H9 (cell line): ENCODE measurements at regions not wholly inside any gene's neighbourhood (a gene's known extent, or its start where the extent isn't known, plus 50 kb on each side); places are given as distances from the start of the nearest gene placed in this dataset.

Experiments
- DNase-seq: peaks from one replicate; pipeline ENCODE4 v3.0.0-alpha.2; 2017
- H2AFZ ChIP-seq: one replicate; pipeline ENCODE4 v1.6.1; 2013; ENCODE audit warnings: mild to moderate bottlenecking, low read length, control low read depth, moderate library complexity
- H2AK5ac ChIP-seq: 2 replicates; pipeline ENCODE4 v1.6.1; 2013; ENCODE audit warnings: low read length, control low read depth, mixed read lengths; ENCODE audit not compliant: insufficient read length
- H2BK120ac ChIP-seq: one replicate; pipeline ENCODE4 v1.6.1; 2013; ENCODE audit warnings: low read depth, mild to moderate bottlenecking, low read length, control low read depth, inconsistent platforms; ENCODE audit not compliant: poor library complexity, severe bottlenecking
- H2BK12ac ChIP-seq: 2 replicates; pipeline ENCODE4 v1.6.1; 2013; ENCODE audit warnings: low read length, control low read depth, mixed read lengths, low read depth; ENCODE audit not compliant: insufficient read length
- H2BK15ac ChIP-seq: 2 replicates; pipeline ENCODE4 v1.6.1; 2013; ENCODE audit warnings: low read depth, low read length, control low read depth
- H2BK20ac ChIP-seq: one replicate; pipeline ENCODE4 v1.6.1; 2013; ENCODE audit warnings: low read depth, mild to moderate bottlenecking, low read length, control low read depth, inconsistent platforms; ENCODE audit not compliant: poor library complexity, severe bottlenecking
- H2BK5ac ChIP-seq: 2 replicates; pipeline ENCODE4 v1.6.1; 2013; ENCODE audit warnings: low read length, control low read depth, mixed read lengths; ENCODE audit not compliant: insufficient read length
- H3K14ac ChIP-seq: 2 replicates; pipeline ENCODE4 v1.6.1; 2013; ENCODE audit warnings: low read length, control low read depth; ENCODE audit not compliant: insufficient read depth
- H3K18ac ChIP-seq: 2 replicates; pipeline ENCODE4 v1.6.1; 2013; ENCODE audit warnings: low read depth, mild to moderate bottlenecking, mixed read lengths, low read length, control low read depth; ENCODE audit not compliant: insufficient read length
- H3K23ac ChIP-seq: 2 replicates; pipeline ENCODE4 v1.6.1; 2013; ENCODE audit warnings: low read length, control low read depth, mixed read lengths, low read depth; ENCODE audit not compliant: insufficient read length
- H3K23me2 ChIP-seq: 2 replicates; pipeline ENCODE4 v1.6.1; 2013; ENCODE audit warnings: low read depth, mild to moderate bottlenecking, mixed read lengths, low read length, control low read depth; ENCODE audit not compliant: insufficient read length, poor library complexity, severe bottlenecking
- H3K27ac ChIP-seq: 2 replicates; pipeline ENCODE4 v1.5.1; 2013; ENCODE audit warnings: low read length, control low read depth, mixed read lengths, low read depth; ENCODE audit not compliant: insufficient read length
- H3K27me3 ChIP-seq: 2 replicates; pipeline ENCODE4 v1.6.1; 2013; ENCODE audit warnings: low read length, control low read depth, inconsistent platforms; ENCODE audit not compliant: insufficient read depth
- H3K4ac ChIP-seq: 2 replicates; pipeline ENCODE4 v1.6.1; 2013; ENCODE audit warnings: low read depth, mild to moderate bottlenecking, control low read depth, inconsistent platforms, low read length, moderate library complexity
- H3K4me1 ChIP-seq: 2 replicates; pipeline ENCODE4 v1.6.1; 2013; ENCODE audit warnings: low read length, control low read depth, inconsistent platforms; ENCODE audit not compliant: insufficient read depth
- H3K4me2 ChIP-seq: 2 replicates; pipeline ENCODE4 v1.6.1; 2013; ENCODE audit warnings: low read length, control low read depth, mixed read lengths; ENCODE audit not compliant: insufficient read length, insufficient read depth
- H3K56ac ChIP-seq: 2 replicates; pipeline ENCODE4 v1.6.1; 2013; ENCODE audit warnings: low read depth, mild to moderate bottlenecking, mixed read lengths, low read length, control low read depth; ENCODE audit not compliant: insufficient read length
- H3K79me1 ChIP-seq: 2 replicates; pipeline ENCODE4 v1.6.1; 2013; ENCODE audit warnings: low read depth, mild to moderate bottlenecking, moderate library complexity, low read length, control low read depth, inconsistent platforms; ENCODE audit not compliant: insufficient read depth, poor library complexity, severe bottlenecking
- H3K79me2 ChIP-seq: 2 replicates; pipeline ENCODE4 v1.6.1; 2013; ENCODE audit warnings: low read length, control low read depth, inconsistent platforms; ENCODE audit not compliant: insufficient read depth
- H3K9ac ChIP-seq: 2 replicates; pipeline ENCODE4 v1.6.1; 2013; ENCODE audit warnings: low read length, control low read depth, mixed read lengths; ENCODE audit not compliant: insufficient read length; ENCODE audit errors: extremely low read depth
- H3K9me3 ChIP-seq: one replicate; pipeline ENCODE4 v1.6.1; 2013; ENCODE audit warnings: low read depth, low read length, inconsistent platforms; ENCODE audit not compliant: control insufficient read depth
- H3T11ph ChIP-seq: one replicate; pipeline ENCODE4 v1.6.1; 2013; ENCODE audit warnings: mild to moderate bottlenecking, low read length, control low read depth, inconsistent platforms
- H4K20me1 ChIP-seq: one replicate; pipeline ENCODE4 v1.6.1; 2013; ENCODE audit not compliant: control insufficient read depth, insufficient read length, insufficient read depth
- H4K5ac ChIP-seq: 2 replicates; pipeline ENCODE4 v1.6.1; 2013; ENCODE audit warnings: low read depth, mild to moderate bottlenecking, mixed read lengths, low read length, control low read depth; ENCODE audit not compliant: insufficient read length
- H4K8ac ChIP-seq: replicated peaks from 2 replicates; pipeline ENCODE4 v1.6.1; 2013; ENCODE audit warnings: low read length, control low read depth, mixed read lengths, low read depth; ENCODE audit not compliant: insufficient read length
- H4K91ac ChIP-seq: 2 replicates; pipeline ENCODE4 v1.6.1; 2013; ENCODE audit warnings: low read depth, mild to moderate bottlenecking, moderate library complexity, mixed read lengths, low read length, control low read depth; ENCODE audit not compliant: insufficient read length
- H3K27ac Mint-ChIP-seq, 3 experiments: 2 replicates in 2 of 3; 3 replicates in 1 of 3; pipeline ENCODE4 v1.8.0; 2020 to 2021; ENCODE audit warnings: mixed read lengths in 3 of 3, mild to moderate bottlenecking in 1 of 3, moderate library complexity in 1 of 3
- H3K27me3 Mint-ChIP-seq: 2 replicates; pipeline ENCODE4 v1.8.0; 2021; ENCODE audit warnings: low read depth, mild to moderate bottlenecking, moderate library complexity, mixed read lengths
- H3K36me3 Mint-ChIP-seq, 3 experiments: 2 replicates in 2 of 3; 3 replicates in 1 of 3; pipeline ENCODE4 v1.8.0; 2020 to 2021; ENCODE audit warnings: low read depth in 3 of 3, mixed read lengths in 3 of 3; ENCODE audit not compliant: insufficient read depth in 1 of 3
- H3K4me1 Mint-ChIP-seq, 2 experiments: 2 replicates each; pipeline ENCODE4 v1.8.0; 2020; ENCODE audit warnings: mixed read lengths in 2 of 2
- H3K4me3 Mint-ChIP-seq, 2 experiments: 2 replicates in 1 of 2; 3 replicates in 1 of 2; pipeline ENCODE4 v1.8.0; 2020 to 2021; ENCODE audit warnings: mild to moderate bottlenecking in 2 of 2, mixed read lengths in 2 of 2, moderate library complexity in 1 of 2
- H3K9me3 Mint-ChIP-seq, 2 experiments: 2 replicates in 1 of 2; 3 replicates in 1 of 2; pipeline ENCODE4 v1.8.0; 2020; ENCODE audit warnings: mild to moderate bottlenecking in 2 of 2, mixed read lengths in 2 of 2, moderate library complexity in 1 of 2
- CTCF ChIP-seq: fragments of 200-600 bp; sonication (generic); conservative IDR thresholded peaks from 3 replicates; pipeline ENCODE4 v1.8.0; 2021; ENCODE audit warnings: antibody characterized with exemption, mild to moderate bottlenecking
- WGBS: extraction: QIAGEN DNeasy Blood & Tissue Kit; methylation state at CpG from one replicate; pipeline ENCODE4 v1.1.7; 2013; ENCODE audit warnings: missing lambda C conversion rate, low lambda C conversion rate, mixed read lengths; ENCODE audit not compliant: insufficient read length; ENCODE audit errors: extremely low coverage; 5-methylcytosine and 5-hydroxymethylcytosine counted together

DNA sequence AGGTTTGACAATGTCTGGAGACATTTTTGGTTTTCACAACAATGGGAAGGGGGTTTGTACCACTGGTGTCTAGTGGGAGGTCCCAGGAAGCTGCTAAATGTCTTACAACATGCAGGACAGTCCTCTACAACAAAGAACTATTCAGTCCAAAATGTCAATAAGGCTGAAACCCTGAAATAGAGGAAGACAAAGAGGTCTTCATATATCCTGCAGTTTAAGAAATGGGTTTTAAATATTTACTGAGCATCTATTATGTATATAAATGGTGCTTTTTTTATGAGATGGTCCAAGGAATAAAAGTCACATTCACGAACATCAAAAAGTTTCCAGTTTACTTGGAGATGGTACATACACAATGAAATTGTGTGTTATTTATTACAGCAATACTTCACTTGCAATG, 107.3 kb downstream of the AKAP11 start:
- Histone ChIP-seq H3K79me1 (no peaks in the 10 kb centered on the region), H3K14ac (no peak overlapping the region), H4K5ac (no peak overlapping the region), H3K4me1 (no peaks in the 10 kb centered on the region), H3K23ac (no peak overlapping the region), H3K9ac (no peak overlapping the region), H2BK5ac (no peak overlapping the region), H2BK12ac (no peak overlapping the region), H3K9me3 (no peaks in the 10 kb centered on the region), H2AK5ac (no peak overlapping the region), H2BK120ac (no peak overlapping the region), H3T11ph (no peak overlapping the region), H2AFZ (no peak overlapping the region), H3K4me2 (no peak overlapping the region), H2BK15ac (no peak overlapping the region), H3K18ac (no peak overlapping the region), H3K27me3 (no peaks in the 10 kb centered on the region), H3K79me2 (no peaks in the 10 kb centered on the region), H3K56ac (no peak overlapping the region), H4K91ac (no peak overlapping the region), H3K23me2 (no peaks in the 10 kb centered on the region), H3K4ac (no peak overlapping the region), H4K8ac (no peak overlapping the region), H2BK20ac (no peak overlapping the region), H3K27ac (no peak overlapping the region), H4K20me1 (no peaks in the 10 kb centered on the region)
- no peak for DNase-seq
- no peak overlapping the region for H3K4me3 Mint-ChIP-seq
- no peak overlapping the region for H3K27ac Mint-ChIP-seq
- no peak for TF ChIP-seq CTCF
- peaks cover 2 to 7% (median 4%) of the 10 kb centered on the region in 3 experiments; a peak in 3 of 7 replicates for H3K36me3 Mint-ChIP-seq
- peaks cover 0 to 21% of the 10 kb centered on the region in 2 experiments; a peak in 4 of 5 replicates for H3K9me3 Mint-ChIP-seq
- H3K27me3 Mint-ChIP-seq, result peaks cover 2% of the 10 kb centered on the region; the same call in 1 of the 2 replicates
- H3K4me1 Mint-ChIP-seq, result no peaks in the 10 kb centered on the region
- no CpG with 5 or more reads among the region's 1 CpG for WGBS
